Muscle layer of duodenum (tissue), 2 donors: ENCODE measurements at regions not wholly inside any gene's neighbourhood (a gene's known extent, or its start where the extent isn't known, plus 50 kb on each side); places are given as distances from the start of the nearest gene placed in this dataset.
"Not testable (repeated sequence)": the region's sequence is repeated elsewhere in the genome, so short reads cannot be mapped to it uniquely, and the experiment has no call there.

Source experiments
- H3K27ac ChIP-seq: one replicate; pipeline ENCODE4 v1.7.0; 2013; ENCODE audit warnings: mild to moderate bottlenecking, low read length
- H3K27me3 ChIP-seq: one replicate; pipeline ENCODE4 v1.7.0; 2013; ENCODE audit warnings: low read depth, mild to moderate bottlenecking, control low read depth, low read length
- H3K36me3 ChIP-seq, 2 donors: one replicate each; pipeline ENCODE4 v1.7.0; 2013; ENCODE audit warnings: low read length in 2 of 2, control low read depth in 1 of 2, mild to moderate bottlenecking in 1 of 2; ENCODE audit not compliant: insufficient read depth in 2 of 2, control insufficient read depth in 1 of 2
- H3K4me1 ChIP-seq, 2 donors: one replicate each; pipeline ENCODE4 v1.7.0; 2013; ENCODE audit warnings: low read length in 2 of 2, mild to moderate bottlenecking in 2 of 2, control low read depth in 1 of 2, moderate library complexity in 1 of 2; ENCODE audit not compliant: insufficient read depth in 2 of 2, control insufficient read depth in 1 of 2
- H3K4me3 ChIP-seq, 2 donors: one replicate each; pipeline ENCODE4 v1.7.0; 2013; ENCODE audit warnings: low read length in 2 of 2, low read depth in 1 of 2, mild to moderate bottlenecking in 1 of 2
- H3K9me3 ChIP-seq, 2 donors: one replicate each; pipeline ENCODE4 v1.7.0; 2013; ENCODE audit warnings: low read length in 2 of 2, control low read depth in 1 of 2, mild to moderate bottlenecking in 1 of 2; ENCODE audit not compliant: control insufficient read depth in 1 of 2
- donor health status: healthy.

GRCh38 chr2:43066541-43067253, 159.7 kb downstream of the ZFP36L2 start:
- not testable (repeated sequence) for H3K36me3 ChIP-seq, H3K4me3 ChIP-seq, H3K9me3 ChIP-seq, H3K27me3 ChIP-seq, H3K27ac ChIP-seq
- H3K4me1 ChIP-seq = peaks cover 0 to 18% of the 10 kb centered on the region in 2 donors

- Histone ChIP-seq H3K4me3 (no peak overlapping the region), H3K27me3 (no peaks in the 10 kb centered on the region), H3K36me3 (no peaks in the 10 kb centered on the region), H3K9me3 (peaks cover 0 to 3% of the 10 kb centered on the region in 2 donors), H3K27ac (no peak overlapping the region), H3K4me1 (peaks cover 0 to 10% of the 10 kb centered on the region in 2 donors)
These were observed 160.5 kb downstream of the ZFP36L2 start for GRCh38 chr2:43065871-43066270.

GRCh38 chr2:43065036-43065435, 161.4 kb downstream of the ZFP36L2 start:
- no peaks in the 10 kb centered on the region for H3K36me3 ChIP-seq
- H3K27ac ChIP-seq = no peak overlapping the region
- no peak overlapping the region for H3K4me3 ChIP-seq
- peaks cover 0 to 3% of the 10 kb centered on the region in 2 donors for H3K4me1 ChIP-seq
- no peaks in the 10 kb centered on the region for H3K27me3 ChIP-seq
- peaks cover 0 to 3% of the 10 kb centered on the region in 2 donors for H3K9me3 ChIP-seq

- not testable (repeated sequence) for H3K4me3 ChIP-seq, H3K4me1 ChIP-seq, H3K36me3 ChIP-seq, H3K9me3 ChIP-seq, H3K27ac ChIP-seq, H3K27me3 ChIP-seq
These were observed 163.3 kb downstream of the ZFP36L2 start for GRCh38 chr2:43063096-43063495.

GRCh38 chr2:43062058-43062457, 164.3 kb downstream of the ZFP36L2 start:
- Histone ChIP-seq H3K4me3 (no peak overlapping the region), H3K9me3 (peaks cover 0 to 3% of the 10 kb centered on the region in 2 donors), H3K4me1 (peaks cover 4 to 8% of the 10 kb centered on the region in 2 donors), H3K36me3 (no peaks in the 10 kb centered on the region), H3K27ac (no peak overlapping the region), H3K27me3 (no peaks in the 10 kb centered on the region)

- H3K4me1 ChIP-seq = peaks cover 4 to 8% of the 10 kb centered on the region in 2 donors
- H3K4me3 ChIP-seq = no peak overlapping the region
- H3K36me3 ChIP-seq = no peaks in the 10 kb centered on the region
- peaks cover 0 to 3% of the 10 kb centered on the region in 2 donors for H3K9me3 ChIP-seq
- H3K27me3 ChIP-seq = no peaks in the 10 kb centered on the region
- H3K27ac ChIP-seq = no peak overlapping the region
These were observed 165.9 kb downstream of the ZFP36L2 start for GRCh38 chr2:43060390-43061016.

- Histone ChIP-seq H3K36me3 (no peaks in the 10 kb centered on the region), H3K27me3 (no peaks in the 10 kb centered on the region), H3K9me3 (peaks cover 0 to 3% of the 10 kb centered on the region in 2 donors), H3K4me3 (no peak overlapping the region), H3K4me1 (peaks cover 4 to 8% of the 10 kb centered on the region in 2 donors), H3K27ac (peak overlapping the region; percentile 25)
These were observed 167.1 kb downstream of the ZFP36L2 start for GRCh38 chr2:43059183-43059897.

GRCh38 chr2:43058726-43059110, 167.7 kb downstream of the ZFP36L2 start:
- Histone ChIP-seq H3K36me3 (no peaks in the 10 kb centered on the region), H3K27me3 (no peaks in the 10 kb centered on the region), H3K4me3 (no peak overlapping the region), H3K9me3 (peaks cover 0 to 3% of the 10 kb centered on the region in 2 donors), H3K4me1 (peaks cover 4 to 8% of the 10 kb centered on the region in 2 donors), H3K27ac (no peak overlapping the region)

GRCh38 chr2:43057742-43058725, 168.4 kb downstream of the ZFP36L2 start:
- Histone ChIP-seq H3K4me3 (no peak overlapping the region), H3K4me1 (peaks cover 4 to 8% of the 10 kb centered on the region in 2 donors), H3K9me3 (peaks cover 0 to 3% of the 10 kb centered on the region in 2 donors), H3K27me3 (no peaks in the 10 kb centered on the region), H3K27ac (no peak overlapping the region), H3K36me3 (no peaks in the 10 kb centered on the region)

GRCh38 chr2:43057026-43057741, 169.2 kb downstream of the ZFP36L2 start:
- Histone ChIP-seq H3K4me1 (peaks cover 4 to 8% of the 10 kb centered on the region in 2 donors), H3K4me3 (no peak overlapping the region)

More at GRCh38 chr2:43057026-43057741, 169.2 kb downstream of the ZFP36L2 start:
- Histone ChIP-seq H3K27me3 (no peaks in the 10 kb centered on the region), H3K36me3 (no peaks in the 10 kb centered on the region), H3K27ac (no peak overlapping the region), H3K9me3 (peaks cover 0 to 3% of the 10 kb centered on the region in 2 donors)
